Kidney epithelial cell (primary cell): ENCODE measurements at regions not wholly inside any gene's neighbourhood (a gene's known extent, or its start where the extent isn't known, plus 50 kb on each side); places are given as distances from the start of the nearest gene placed in this dataset.

Source experiments
- DNase-seq: peaks from one replicate; pipeline ENCODE4 v3.0.0-alpha.2; 2010; ENCODE audit warnings: low read depth
- H3K27me3 ChIP-seq: 2 replicates; pipeline ENCODE4 v1.6.0; 2011; ENCODE audit warnings: low read length; ENCODE audit not compliant: control insufficient read depth, insufficient read depth
- H3K36me3 ChIP-seq: 2 replicates; pipeline ENCODE4 v1.5.1; 2011; ENCODE audit warnings: low read length; ENCODE audit not compliant: control insufficient read depth, insufficient read depth
- H3K4me3 ChIP-seq: 2 replicates; pipeline ENCODE4 v1.5.1; 2011; ENCODE audit warnings: low read depth, mild to moderate bottlenecking, control low read depth, low read length
- CTCF ChIP-seq: IDR thresholded peaks from 2 replicates; pipeline ENCODE4 v1.5.1; 2011; ENCODE audit warnings: mild to moderate bottlenecking, moderate library complexity, low read length, control low read depth, inconsistent platforms; ENCODE audit not compliant: insufficient read depth, poor library complexity, severe bottlenecking

- H3K36me3 ChIP-seq = no peaks in the 10 kb centered on the region
- no peak for TF ChIP-seq CTCF
- no peak for DNase-seq
- H3K4me3 ChIP-seq = no peak overlapping the region
- H3K27me3 ChIP-seq = no peaks in the 10 kb centered on the region
Measured at GRCh38 chr1:116266864-116267212, 106.2 kb upstream of the ATP1A1 start.

- Histone ChIP-seq H3K4me3 (no peak overlapping the region), H3K27me3 (no peaks in the 10 kb centered on the region), H3K36me3 (no peaks in the 10 kb centered on the region)
- no peak for TF ChIP-seq CTCF
- no peak for DNase-seq
Measured at GRCh38 chr1:116268211-116268610, 104.8 kb upstream of the ATP1A1 start.

- no peak for TF ChIP-seq CTCF
- no peaks in the 10 kb centered on the region for H3K27me3 ChIP-seq
Measured at GRCh38 chr1:116270316-116271057, 102.6 kb upstream of the ATP1A1 start.

GRCh38 chr1:116273042-116273783, 99.8 kb upstream of the ATP1A1 start:
- no peak for DNase-seq
- H3K36me3 ChIP-seq = no peaks in the 10 kb centered on the region
- no peaks in the 10 kb centered on the region for H3K27me3 ChIP-seq
- no peak for TF ChIP-seq CTCF
- no peak overlapping the region for H3K4me3 ChIP-seq

More at GRCh38 chr1:116270316-116271057, 102.6 kb upstream of the ATP1A1 start:
- no peak overlapping the region for H3K4me3 ChIP-seq
- no peaks in the 10 kb centered on the region for H3K36me3 ChIP-seq
- DNase-seq = no peak

- Histone ChIP-seq H3K27me3 (no peaks in the 10 kb centered on the region), H3K36me3 (no peaks in the 10 kb centered on the region), H3K4me3 (no peak overlapping the region)
- DNase-seq = no peak
- TF ChIP-seq CTCF = no peak
Measured at GRCh38 chr1:116276532-116276931, 96.5 kb upstream of the ATP1A1 start.
